ENCODE measurements at regions not wholly inside any gene's neighbourhood (a gene's known extent, or its start where the extent isn't known, plus 50 kb on each side); places are given as distances from the start of the nearest gene placed in this dataset.

- no peak for TF ChIP-seq POLR2A (IDR thresholded peaks at IDR 0.05)
- no peak for TF ChIP-seq CTCF (IDR thresholded peaks at IDR 0.05)
- no peak for TF ChIP-seq EP300 (IDR thresholded peaks at IDR 0.05)
These were observed 480.0 kb downstream of the NR2F1-AS1 start for GRCh38 chr5:93100976-93101375.
